Activated T-helper 1 cell treated with anti-CD3 and anti-CD28 coated beads, Interleukin-2, amount 50 U/mL, for 16 hours (primary cell): ENCODE measurements at regions not wholly inside any gene's neighbourhood (a gene's known extent, or its start where the extent isn't known, plus 50 kb on each side); places are given as distances from the start of the nearest gene placed in this dataset.

Experiments
- DNase-seq, 2 donors: peaks; one replicate each; pipeline ENCODE4 v3.0.0-alpha.2; 2020; ENCODE audit warnings: low read depth in 1 of 2, low spot score in 1 of 2

DNA sequence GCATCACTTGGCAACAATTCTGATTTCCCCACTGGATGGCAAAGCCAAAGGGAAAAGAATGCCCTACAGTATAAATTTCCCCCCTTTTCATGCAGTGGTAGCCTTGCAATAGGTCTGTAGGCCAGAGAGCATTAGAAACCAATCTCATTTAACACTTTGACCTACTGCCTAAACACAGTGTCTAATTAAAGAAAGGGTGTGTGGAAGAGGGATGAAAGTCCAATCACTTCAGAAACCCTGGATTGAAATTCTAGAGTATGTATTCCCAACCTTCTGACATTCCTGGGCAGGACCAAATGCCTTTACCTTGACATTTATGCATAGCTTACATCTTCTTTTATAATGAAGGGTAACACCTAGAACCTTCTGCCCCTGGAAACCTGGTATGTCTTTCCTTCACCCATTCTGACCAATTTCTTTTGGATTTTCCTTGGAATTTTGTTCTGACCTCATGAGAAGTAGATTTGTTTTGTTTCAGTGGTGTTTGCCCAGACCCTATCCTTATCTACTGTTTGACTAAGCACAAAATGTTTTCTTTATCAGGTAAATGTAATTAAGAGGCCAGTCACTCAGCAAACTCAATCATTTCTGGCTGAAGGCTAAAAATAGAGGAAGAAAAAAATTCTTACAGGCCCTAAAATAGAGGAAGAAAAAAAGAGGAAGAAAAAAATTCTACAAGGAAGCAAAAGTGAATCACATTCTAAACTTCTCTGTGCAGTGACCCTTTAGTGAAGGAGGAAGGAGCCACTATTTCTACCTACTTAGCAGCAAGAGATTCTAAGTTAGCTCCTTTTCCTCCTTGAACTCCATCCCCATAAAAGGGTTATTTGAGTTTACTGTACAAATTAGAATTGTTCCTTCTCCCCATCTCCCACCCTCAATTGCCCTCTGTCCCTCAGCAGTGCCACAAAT lies 129.5 kb upstream of the DSCAM start:
- no peak for DNase-seq

- DNase-seq = no peak
Measured at GRCh38 chr21:40985370-40985769, 138.4 kb upstream of the DSCAM start.

DNA sequence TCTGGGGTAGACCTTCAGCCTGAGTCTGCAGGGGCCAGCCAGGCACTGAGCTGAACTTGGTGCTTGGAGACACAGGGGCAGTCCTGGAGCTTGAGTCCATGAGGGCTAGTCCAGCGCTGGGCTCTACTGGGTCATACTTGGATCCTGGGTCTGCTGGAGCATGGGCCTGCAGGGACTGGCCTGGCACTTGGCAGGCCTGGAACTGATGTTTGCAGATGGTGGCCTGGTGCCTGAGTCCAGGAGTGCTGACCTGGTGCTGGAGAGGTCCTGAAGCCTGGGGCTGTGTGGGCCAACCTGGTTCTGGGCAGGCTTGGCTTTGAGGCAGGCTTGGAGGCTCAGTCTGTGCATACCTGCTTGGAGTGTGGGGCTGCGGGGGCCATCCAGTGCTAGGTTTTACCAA lies 143.4 kb upstream of the DSCAM start:
- DNase-seq = no peak

DNA sequence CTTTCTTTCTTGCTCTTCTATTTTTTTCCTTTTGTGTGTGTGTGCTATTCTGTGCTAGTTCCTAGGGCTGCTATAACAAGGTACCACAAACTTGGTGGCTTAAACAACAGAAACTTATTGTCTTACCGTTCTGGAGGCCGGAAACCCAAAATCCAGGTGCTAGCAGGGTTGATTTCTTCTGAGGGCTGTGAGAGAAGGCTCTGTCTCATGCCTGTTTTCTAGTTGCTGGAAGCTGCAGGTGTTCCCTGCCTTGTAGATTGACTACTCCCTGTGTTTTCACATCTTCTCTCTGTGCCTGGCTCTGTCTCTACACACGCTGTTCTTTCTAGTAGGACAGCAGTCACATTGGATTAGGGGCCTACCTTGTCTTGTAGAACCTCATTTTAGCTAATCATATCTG lies 150.9 kb upstream of the DSCAM start:
- no peak for DNase-seq

DNA sequence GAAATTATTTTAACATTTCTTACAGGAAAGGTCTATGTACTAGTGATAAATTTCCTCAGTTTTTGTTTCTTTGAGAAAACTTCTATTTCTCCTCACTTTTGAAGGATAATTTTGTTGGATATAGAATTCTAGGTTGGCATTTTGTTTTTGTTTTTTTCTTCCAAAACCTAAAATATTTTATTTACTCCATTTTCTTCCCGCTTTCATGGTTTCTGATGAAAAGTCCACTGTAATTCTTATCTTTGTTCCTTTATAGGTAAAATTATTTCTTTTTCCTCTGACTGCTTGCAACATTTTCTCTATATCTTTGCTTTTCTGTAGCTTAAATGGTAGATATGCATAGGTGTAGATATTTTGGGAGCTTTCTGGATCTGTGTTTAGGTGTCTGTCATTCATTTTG lies 153.9 kb upstream of the DSCAM start:
- no peak for DNase-seq

DNA sequence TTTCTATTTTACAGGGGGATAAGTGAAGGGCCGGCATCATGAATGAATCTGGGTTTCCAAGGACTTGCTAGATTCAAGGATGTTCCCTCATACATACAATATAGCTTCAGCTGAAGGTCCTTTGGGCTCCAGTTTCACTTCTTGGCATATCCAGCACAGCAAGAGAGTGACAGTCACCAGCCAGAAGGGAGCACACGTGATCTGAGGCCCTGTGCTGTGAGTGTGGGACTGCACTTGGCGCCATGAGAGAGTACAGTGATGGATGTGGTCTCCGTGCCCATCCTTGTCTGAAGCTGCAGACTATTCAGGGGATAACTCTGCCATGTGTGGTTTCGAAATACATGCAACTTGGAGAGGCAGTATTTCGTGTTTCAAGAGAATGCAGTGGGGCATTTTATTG lies 159.7 kb upstream of the DSCAM start:
- no peak for DNase-seq

DNA sequence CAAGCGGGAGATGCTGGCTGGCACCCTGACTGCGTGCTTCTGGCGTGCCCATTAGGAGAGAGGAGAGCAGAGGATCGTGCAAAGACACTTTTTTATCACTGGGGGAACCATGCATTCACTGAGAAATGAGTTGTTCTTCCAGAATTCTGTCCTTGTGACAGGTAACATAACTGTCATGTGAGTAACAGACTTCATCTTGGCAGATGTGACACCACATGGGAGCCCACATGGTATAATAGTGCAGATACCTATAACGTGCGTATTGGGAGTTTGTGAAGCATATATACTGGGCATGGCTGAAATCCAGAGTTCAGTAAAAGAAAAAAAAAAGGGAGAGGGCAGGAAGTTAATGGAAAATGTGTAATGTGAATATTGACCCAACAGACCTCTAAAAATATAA lies 159.6 kb upstream of the BACE2 start:
- DNase-seq = no peak

- no peak for DNase-seq
Measured at GRCh38 chr21:41008974-41009373, 159.0 kb upstream of the BACE2 start.

- DNase-seq = no peak
Measured at GRCh38 chr21:41009398-41010100, 158.4 kb upstream of the BACE2 start.

GRCh38 chr21:41010101-41010435 lies 157.9 kb upstream of the BACE2 start:
- DNase-seq = no peak

DNA sequence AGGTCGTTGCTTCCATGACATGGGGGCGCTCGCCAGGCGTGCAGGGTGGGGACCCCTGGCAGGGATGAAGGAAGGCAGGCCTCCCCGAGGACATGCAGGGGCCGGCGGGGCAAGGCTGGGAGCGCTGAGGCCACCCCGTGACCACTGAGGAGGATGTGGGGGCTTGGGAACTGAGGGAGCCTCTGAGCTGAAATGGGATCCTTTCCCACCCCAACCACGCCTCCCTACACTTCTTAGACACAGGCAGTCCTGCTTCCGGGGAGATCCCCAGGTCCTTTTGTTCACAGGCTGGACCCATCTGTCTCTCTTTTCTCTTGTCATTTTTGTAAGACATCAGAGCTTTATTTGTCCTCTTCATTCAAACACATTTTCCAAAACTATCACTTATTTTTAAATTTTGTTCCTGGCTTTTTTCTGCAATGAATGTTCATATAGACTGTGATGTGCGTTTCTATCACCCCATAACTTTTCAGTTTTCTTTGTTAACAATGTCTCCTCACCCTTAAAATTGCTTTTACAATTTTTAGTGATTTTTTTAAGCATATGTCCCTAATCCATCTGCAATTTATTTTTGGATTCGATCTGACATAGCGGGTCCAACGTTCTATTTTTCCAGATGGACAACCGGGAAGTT lies 156.7 kb upstream of the BACE2 start:
- DNase-seq = no peak

- no peak for DNase-seq
Measured at GRCh38 chr21:41011951-41012366, 156.0 kb upstream of the BACE2 start.

- no peak for DNase-seq
Measured at GRCh38 chr21:41012425-41012824, 155.5 kb upstream of the BACE2 start.

DNA sequence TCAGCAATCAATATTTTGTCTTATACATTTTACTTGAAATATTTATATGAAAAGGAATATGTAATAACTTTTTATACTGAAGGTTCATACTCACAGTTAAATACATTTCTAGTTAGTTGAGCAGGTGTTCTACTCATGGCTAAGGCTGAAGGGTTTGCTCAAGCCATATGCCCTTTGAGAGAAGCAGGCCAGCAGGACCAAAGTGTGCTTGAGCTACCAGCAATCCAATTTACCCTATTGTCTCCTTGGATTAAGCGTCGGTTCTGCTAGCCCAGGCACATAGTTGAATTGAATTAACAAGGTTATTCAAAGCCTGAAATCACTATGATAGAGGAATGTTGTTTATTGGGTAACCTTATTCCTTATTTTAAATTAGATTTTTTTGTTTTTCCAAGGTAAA lies 151.5 kb upstream of the BACE2 start:
- no peak for DNase-seq

DNA sequence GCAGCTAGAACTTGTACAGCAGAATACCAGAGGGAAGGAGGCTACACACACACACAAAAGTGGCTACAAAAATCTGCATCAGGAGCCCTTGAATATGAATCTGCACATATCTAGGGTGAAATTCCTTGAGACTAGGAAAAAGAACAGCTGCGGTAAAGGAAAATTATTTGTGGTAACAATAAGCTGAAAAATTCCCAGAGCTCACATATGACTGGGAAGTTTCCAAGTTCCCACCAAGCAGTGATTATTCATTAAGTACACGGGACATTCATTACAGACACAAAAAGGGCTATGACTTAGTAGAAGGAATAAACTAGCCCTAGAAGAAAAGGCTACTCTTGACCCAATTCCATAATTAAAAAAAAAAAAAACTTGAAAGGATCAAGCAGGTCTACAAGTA lies 149.5 kb upstream of the BACE2 start:
- no peak for DNase-seq

GRCh38 chr21:41023936-41024335 lies 144.0 kb upstream of the BACE2 start:
- no peak for DNase-seq

DNA sequence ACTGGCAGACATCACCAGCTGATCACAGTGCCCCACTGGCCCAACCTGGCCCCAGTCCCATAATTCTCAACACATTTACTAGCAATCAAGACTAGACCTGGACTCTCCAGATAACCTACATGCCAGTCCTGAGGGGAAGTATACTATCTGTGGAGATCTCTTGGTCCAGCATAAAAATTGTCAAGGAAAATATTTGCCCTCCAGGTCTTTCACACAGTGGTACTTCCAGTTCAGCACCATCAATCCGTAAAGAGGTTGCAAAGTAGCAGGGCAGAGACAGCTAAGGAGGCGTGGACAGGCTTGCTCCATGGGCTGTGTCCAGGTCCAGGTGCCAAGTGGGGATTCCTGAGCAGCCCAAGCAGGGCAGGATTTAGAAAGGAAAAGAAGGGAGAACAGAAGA lies 143.6 kb upstream of the BACE2 start:
- no peak for DNase-seq

- no peak for DNase-seq
Measured at GRCh38 chr21:41024746-41025254, 143.2 kb upstream of the BACE2 start.

GRCh38 chr21:41029571-41029970 lies 138.4 kb upstream of the BACE2 start:
- DNase-seq = no peak

DNA sequence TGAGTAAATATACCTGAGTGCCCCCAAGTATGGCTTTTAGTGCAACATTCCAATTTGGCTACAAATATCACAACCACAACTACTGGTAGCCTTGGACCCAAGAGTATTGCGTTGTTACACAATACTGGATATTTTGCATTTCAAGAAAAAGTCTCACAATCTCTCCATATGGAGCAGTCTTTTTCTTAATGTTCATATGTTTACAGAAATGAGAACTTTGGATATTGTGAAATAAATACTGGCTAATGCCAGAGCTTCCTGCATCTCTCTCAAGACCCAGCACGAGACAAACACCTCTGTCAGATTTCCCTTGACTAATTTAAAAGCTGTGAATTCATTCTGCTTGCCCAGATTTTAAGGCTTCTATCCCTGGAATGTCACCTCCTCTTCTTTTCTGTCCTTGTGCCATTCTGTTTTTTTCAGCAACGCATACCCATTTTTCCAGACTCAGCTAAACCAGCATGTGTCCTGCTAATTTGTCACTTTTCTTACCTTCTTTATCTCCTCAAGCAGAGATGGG lies 136.2 kb upstream of the BACE2 start:
- no peak for DNase-seq

GRCh38 chr21:41032541-41032940 lies 135.4 kb upstream of the BACE2 start:
- no peak for DNase-seq

GRCh38 chr21:41037212-41037611 lies 130.7 kb upstream of the BACE2 start:
- DNase-seq = no peak
